CD4-positive, alpha-beta T cell (primary cell): ENCODE measurements at regions not wholly inside any gene's neighbourhood (a gene's known extent, or its start where the extent isn't known, plus 50 kb on each side); places are given as distances from the start of the nearest gene placed in this dataset.
"Not testable (repeated sequence)": the region's sequence is repeated elsewhere in the genome, so short reads cannot be mapped to it uniquely, and the experiment has no call there.

Source experiments
- ATAC-seq: fragments of 200-7000 bp; cut with Tn5 transposase; one replicate; pipeline ENCODE4 v1.10.0; 2022; ENCODE audit warnings: mild to moderate bottlenecking; ENCODE audit not compliant: poor library complexity
- CTCF ChIA-PET: fragments of 350-600 bp; sonication (Branson Sonifier 250); formaldehyde crosslinking; loops from one replicate; lab custom pipeline; 2021; ENCODE audit warnings: antibody characterized with exemption, inconsistent platforms; lab: Charles Lee
- POLR2A ChIA-PET: fragments of 350-600 bp; sonication (Branson Sonifier 250); formaldehyde crosslinking; loops from one replicate; lab custom pipeline; 2021; ENCODE audit warnings: antibody characterized with exemption, inconsistent platforms; lab: Charles Lee
- DNase-seq, 14 experiments: peaks; one replicate each; pipeline ENCODE4 v3.0.0-alpha.2; 2013 to 2020; ENCODE audit warnings: mixed read lengths in 2 of 14
- H3K27ac ChIP-seq, 2 donors: one replicate each; pipeline versions ENCODE4 v1.5.1 to v1.7.0; 2013; ENCODE audit warnings: low read length in 2 of 2, low read depth in 1 of 2, mild to moderate bottlenecking in 1 of 2
- H3K27me3 ChIP-seq, 2 experiments: 1 replicate in 1 of 2; 2 replicates in 1 of 2; pipeline versions ENCODE4 v1.6.1 to v1.7.0; 2013; ENCODE audit warnings: low read length in 2 of 2, control low read depth in 1 of 2, mild to moderate bottlenecking in 1 of 2, moderate library complexity in 1 of 2; ENCODE audit not compliant: insufficient read depth in 2 of 2, control insufficient read depth in 1 of 2
- H3K36me3 ChIP-seq: one replicate; pipeline ENCODE4 v1.6.1; 2013; ENCODE audit warnings: low read length, control low read depth; ENCODE audit not compliant: insufficient read depth
- H3K4me1 ChIP-seq: one replicate; pipeline ENCODE4 v1.6.1; 2013; ENCODE audit warnings: low read length, control low read depth; ENCODE audit not compliant: insufficient read depth
- H3K4me3 ChIP-seq: one replicate; pipeline ENCODE4 v1.5.1; 2013; ENCODE audit warnings: mild to moderate bottlenecking, low read length, moderate library complexity
- H3K9me3 ChIP-seq, 2 experiments: 1 replicate in 1 of 2; 2 replicates in 1 of 2; pipeline versions ENCODE4 v1.6.1 to v1.7.0; 2013; ENCODE audit warnings: low read length in 2 of 2, mild to moderate bottlenecking in 2 of 2, control low read depth in 1 of 2, moderate library complexity in 1 of 2; ENCODE audit not compliant: control insufficient read depth in 1 of 2, insufficient read depth in 1 of 2
- H3K27ac Mint-ChIP-seq: one replicate; pipeline ENCODE4 v1.8.0; 2020; ENCODE audit warnings: mixed read lengths
- H3K27me3 Mint-ChIP-seq: one replicate; pipeline ENCODE4 v1.8.0; 2021; ENCODE audit warnings: mixed read lengths
- H3K36me3 Mint-ChIP-seq: one replicate; pipeline ENCODE4 v1.8.0; 2021; ENCODE audit warnings: low read depth, mixed read lengths
- H3K4me1 Mint-ChIP-seq: one replicate; pipeline ENCODE4 v1.8.0; 2021; ENCODE audit warnings: low read depth, mixed read lengths
- H3K4me3 Mint-ChIP-seq: one replicate; pipeline ENCODE4 v1.8.0; 2020; ENCODE audit warnings: mild to moderate bottlenecking, mixed read lengths
- H3K9me3 Mint-ChIP-seq: one replicate; pipeline ENCODE4 v1.8.0; 2020; ENCODE audit warnings: mixed read lengths
- intact Hi-C, 2 experiments: fragments of 100-400 bp; cut with DNase I in 1 of 2; cut with micrococcal nuclease in 1 of 2; formaldehyde crosslinking; loops; one replicate each; pipeline versions ENCODE4 v1.15.1 to v1.9.0; 2023 to 2025; cut with DNase I, micrococcal nuclease
- TF ChIP-seq, protein P1 (sequence below): fragments of 200-600 bp; IDR thresholded peaks from one replicate; pipeline ENCODE4 v1.8.0; 2022; ENCODE audit warnings: antibody characterized with exemption, mild to moderate bottlenecking

DNA sequence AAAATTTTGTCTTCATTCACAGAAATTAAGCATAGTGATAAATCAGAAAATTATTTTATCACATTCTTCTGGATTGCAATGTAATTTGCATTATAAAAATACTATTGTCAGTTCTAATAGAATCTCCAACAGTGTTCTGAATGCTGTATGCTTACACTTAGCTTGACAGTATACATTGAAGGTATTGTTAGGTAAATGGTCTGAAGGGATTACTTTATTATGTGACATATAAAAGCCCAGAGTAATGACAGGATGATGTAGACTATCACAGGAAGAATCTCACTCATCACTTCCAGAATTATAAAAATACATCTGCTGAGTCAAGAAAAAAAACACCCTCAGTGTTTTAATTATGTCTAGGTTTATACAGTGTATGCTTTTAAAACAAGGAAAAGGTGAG lies 1532.5 kb upstream of the RAG2 start:
- TF ChIP-seq, protein P1, sequence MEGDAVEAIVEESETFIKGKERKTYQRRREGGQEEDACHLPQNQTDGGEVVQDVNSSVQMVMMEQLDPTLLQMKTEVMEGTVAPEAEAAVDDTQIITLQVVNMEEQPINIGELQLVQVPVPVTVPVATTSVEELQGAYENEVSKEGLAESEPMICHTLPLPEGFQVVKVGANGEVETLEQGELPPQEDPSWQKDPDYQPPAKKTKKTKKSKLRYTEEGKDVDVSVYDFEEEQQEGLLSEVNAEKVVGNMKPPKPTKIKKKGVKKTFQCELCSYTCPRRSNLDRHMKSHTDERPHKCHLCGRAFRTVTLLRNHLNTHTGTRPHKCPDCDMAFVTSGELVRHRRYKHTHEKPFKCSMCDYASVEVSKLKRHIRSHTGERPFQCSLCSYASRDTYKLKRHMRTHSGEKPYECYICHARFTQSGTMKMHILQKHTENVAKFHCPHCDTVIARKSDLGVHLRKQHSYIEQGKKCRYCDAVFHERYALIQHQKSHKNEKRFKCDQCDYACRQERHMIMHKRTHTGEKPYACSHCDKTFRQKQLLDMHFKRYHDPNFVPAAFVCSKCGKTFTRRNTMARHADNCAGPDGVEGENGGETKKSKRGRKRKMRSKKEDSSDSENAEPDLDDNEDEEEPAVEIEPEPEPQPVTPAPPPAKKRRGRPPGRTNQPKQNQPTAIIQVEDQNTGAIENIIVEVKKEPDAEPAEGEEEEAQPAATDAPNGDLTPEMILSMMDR: no peak
- Mint-ChIP-seq H3K27me3 (no peaks in the 10 kb centered on the region), H3K27ac (no peak overlapping the region), H3K36me3 (no peaks in the 10 kb centered on the region), H3K4me1 (no peaks in the 10 kb centered on the region), H3K9me3 (peaks cover 18% of the 10 kb centered on the region), H3K4me3 (no peak overlapping the region)
- no peaks in the 10 kb centered on the region for H3K27me3 ChIP-seq
- no peak for ATAC-seq
- H3K27ac ChIP-seq: no peak overlapping the region
- H3K4me1 ChIP-seq: no peaks in the 10 kb centered on the region
- peaks cover 0 to 4% of the 10 kb centered on the region in 2 experiments for H3K9me3 ChIP-seq
- ChIA-PET CTCF (interaction anchor here (1.0 kb wide), 1 partner anchor 24 kb away, joined by 3 read pairs; no protein-coding TSS in a partner anchor), POLR2A (no interaction called here)
- no peak overlapping the region for H3K4me3 ChIP-seq
- no peak for DNase-seq
- no peaks in the 10 kb centered on the region for H3K36me3 ChIP-seq
- intact Hi-C loops: no loop called here

DNA sequence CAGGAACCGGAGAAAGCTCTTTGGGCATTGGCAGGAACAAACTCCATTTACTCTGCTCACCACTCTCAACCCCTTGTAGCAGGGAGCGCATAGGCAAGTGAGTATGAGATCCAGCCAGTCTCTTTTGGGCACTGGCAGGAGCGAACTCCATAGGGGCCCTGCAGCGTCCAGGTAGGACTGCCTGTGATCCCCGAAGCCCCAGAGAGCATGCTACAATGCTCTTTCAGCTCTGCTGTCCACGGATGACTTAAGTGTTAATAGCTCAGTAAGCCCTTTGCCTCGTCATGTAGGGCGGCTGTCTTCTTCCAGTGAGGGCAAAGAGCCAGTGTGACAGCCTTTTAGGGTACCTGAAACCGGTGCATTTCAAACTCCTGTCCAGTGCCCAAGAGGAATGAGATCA lies 1525.6 kb upstream of the RAG2 start:
- no peaks in the 10 kb centered on the region for H3K27me3 ChIP-seq
- Mint-ChIP-seq H3K9me3 (peaks cover 10% of the 10 kb centered on the region), H3K4me3 (no peak overlapping the region), H3K27me3 (no peaks in the 10 kb centered on the region), H3K4me1 (no peaks in the 10 kb centered on the region), H3K27ac (no peak overlapping the region), H3K36me3 (no peaks in the 10 kb centered on the region)
- DNase-seq (no peak), ATAC-seq (no peak)
- ChIA-PET POLR2A (no interaction called here), CTCF (no interaction called here)
- no peak overlapping the region for H3K27ac ChIP-seq
- peaks cover 0 to 3% of the 10 kb centered on the region in 2 experiments for H3K9me3 ChIP-seq
- TF ChIP-seq, protein P1: no peak
- no peaks in the 10 kb centered on the region for H3K4me1 ChIP-seq
- intact Hi-C loops: no loop called here
- no peak overlapping the region for H3K4me3 ChIP-seq
- H3K36me3 ChIP-seq: no peaks in the 10 kb centered on the region

DNA sequence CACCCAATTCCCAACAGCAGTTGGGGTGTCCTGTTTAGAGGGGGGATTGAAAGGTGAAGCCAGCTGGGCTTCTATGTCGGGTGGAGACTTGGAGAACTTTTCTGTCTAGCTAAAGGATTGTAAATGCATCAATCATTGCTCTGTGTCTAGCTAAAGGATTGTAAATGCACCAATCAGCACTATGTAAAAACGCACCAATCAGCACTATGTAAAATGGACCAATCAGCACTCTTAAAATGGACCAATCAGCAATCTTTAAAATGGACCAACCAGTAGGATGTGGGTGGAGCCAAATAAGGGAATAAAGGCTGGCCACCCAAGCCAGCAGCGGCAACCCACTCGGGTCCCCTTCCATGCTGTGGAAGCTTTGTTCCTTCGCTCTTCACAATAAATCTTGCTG lies 1518.6 kb upstream of the RAG2 start:
- CTCF ChIA-PET, intact Hi-C loops, H3K4me3 ChIP-seq, H3K36me3 Mint-ChIP-seq, POLR2A ChIA-PET, H3K4me1 ChIP-seq, H3K9me3 ChIP-seq, H3K27ac Mint-ChIP-seq, H3K36me3 ChIP-seq, H3K27me3 Mint-ChIP-seq, DNase-seq, ATAC-seq, H3K27me3 ChIP-seq, H3K27ac ChIP-seq, H3K4me1 Mint-ChIP-seq, H3K4me3 Mint-ChIP-seq: not testable (repeated sequence)
- peaks cover 17% of the 10 kb centered on the region for H3K9me3 Mint-ChIP-seq

DNA sequence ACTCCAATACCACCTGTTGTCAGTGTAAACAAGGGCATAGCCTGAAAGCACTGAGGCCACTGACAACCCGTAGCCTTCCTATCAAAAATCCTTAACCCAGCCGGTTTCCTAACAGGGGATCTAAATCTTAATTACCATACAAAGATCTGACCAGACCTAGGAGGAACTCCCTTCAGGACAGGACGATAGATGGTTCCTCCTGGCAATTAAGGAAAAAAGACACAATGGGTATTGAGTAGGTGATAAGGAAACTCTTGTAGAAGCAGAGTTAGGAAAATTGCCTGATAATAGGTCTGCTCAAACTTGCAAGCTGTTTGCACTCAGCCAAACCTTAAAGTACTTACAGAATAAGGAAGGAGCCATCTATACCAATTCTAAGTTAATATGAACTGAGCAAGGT lies 1517.3 kb upstream of the RAG2 start:
- H3K4me3 Mint-ChIP-seq, H3K4me1 Mint-ChIP-seq, H3K27me3 Mint-ChIP-seq, H3K4me1 ChIP-seq, intact Hi-C loops, H3K27me3 ChIP-seq, DNase-seq, H3K27ac Mint-ChIP-seq, POLR2A ChIA-PET, ATAC-seq, H3K36me3 ChIP-seq, H3K36me3 Mint-ChIP-seq, CTCF ChIA-PET, H3K4me3 ChIP-seq, H3K27ac ChIP-seq: not testable (repeated sequence)
- peaks cover 0 to 11% of the 10 kb centered on the region in 2 experiments for H3K9me3 ChIP-seq
- H3K9me3 Mint-ChIP-seq: peaks cover 13% of the 10 kb centered on the region
